H1 (cell line): ENCODE measurements at regions not wholly inside any gene's neighbourhood (a gene's known extent, or its start where the extent isn't known, plus 50 kb on each side); places are given as distances from the start of the nearest gene placed in this dataset.

Experiments used
- CBX5 ChIP-seq: fragments of 300-800, 300-1000 bp; sonication (generic); IDR thresholded peaks from 2 replicates; pipeline ENCODE4 v1.7.1; 2016; ENCODE audit warnings: antibody characterized with exemption, low read length, low read depth
- SIX5 ChIP-seq: IDR thresholded peaks from 2 replicates; pipeline ENCODE4 v1.6.1; 2011; ENCODE audit warnings: mild to moderate bottlenecking, low read depth, low read length
- SP2 ChIP-seq: IDR thresholded peaks from 2 replicates; pipeline ENCODE4 v1.6.1; 2012; ENCODE audit warnings: mild to moderate bottlenecking, low read length, inconsistent platforms
- TEAD4 ChIP-seq: IDR thresholded peaks from 2 replicates; pipeline ENCODE4 v1.6.1; 2012; ENCODE audit warnings: low read depth, low read length, inconsistent platforms, mixed read lengths

DNA sequence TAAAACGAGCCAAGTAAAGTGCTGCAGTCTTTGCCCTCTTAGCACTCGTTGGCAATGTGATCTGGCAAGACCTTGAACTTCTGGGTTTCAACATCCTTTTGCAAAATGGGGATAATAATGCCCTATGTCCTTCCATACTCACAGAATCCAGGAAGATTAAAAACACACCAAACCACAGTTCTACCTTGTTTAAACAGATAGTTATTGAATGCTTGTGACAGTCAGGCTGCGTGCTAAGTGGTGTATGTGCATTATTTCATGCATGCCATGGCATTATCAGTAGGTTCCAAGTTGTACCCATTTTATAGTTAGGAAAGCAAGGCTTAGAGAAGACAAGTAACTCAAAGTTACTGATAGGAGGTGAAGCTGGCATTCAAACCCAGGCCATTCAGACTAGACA, 308.6 kb upstream of the PROX1 start (continued):
- no peak for TF ChIP-seq SIX5
- TF ChIP-seq SP2: no peak
- TF ChIP-seq TEAD4: no peak
- TF ChIP-seq CBX5: no peak
